Spleen (tissue), 11 donors: ENCODE measurements at regions not wholly inside any gene's neighbourhood (a gene's known extent, or its start where the extent isn't known, plus 50 kb on each side); places are given as distances from the start of the nearest gene placed in this dataset.

Experiments
- DNase-seq: peaks from one replicate; pipeline ENCODE4 v3.0.0-alpha.2; 2020
- H3K27ac ChIP-seq, 8 donors: fragments of 200-600 bp; sonication (generic) in 7 of 8; 1 replicate in 4 of 8; 2 replicates in 4 of 8; pipeline versions ENCODE4 v1.5.0 to v1.8.0; 2016 to 2021; ENCODE audit warnings: inconsistent platforms in 4 of 8, mild to moderate bottlenecking in 4 of 8, moderate library complexity in 1 of 8
- H3K27me3 ChIP-seq, 7 donors: fragments of 200-600 bp; sonication (generic) in 6 of 7; replicated peaks in 1 of 7; 1 replicate in 4 of 7; 2 replicates in 3 of 7; pipeline versions ENCODE4 v1.5.0 to v1.8.0; 2016 to 2021; ENCODE audit warnings: inconsistent platforms in 3 of 7, mild to moderate bottlenecking in 1 of 7
- H3K36me3 ChIP-seq, 6 donors: fragments of 200-600 bp; sonication (generic) in 5 of 6; 1 replicate in 4 of 6; 2 replicates in 2 of 6; pipeline versions ENCODE4 v1.5.0 to v1.8.0; 2016 to 2021; ENCODE audit warnings: inconsistent platforms in 2 of 6
- H3K4me1 ChIP-seq, 6 donors: fragments of 200-600 bp; sonication (generic) in 5 of 6; 1 replicate in 3 of 6; 2 replicates in 3 of 6; pipeline versions ENCODE4 v1.5.0 to v1.8.0; 2016 to 2021; ENCODE audit warnings: inconsistent platforms in 3 of 6
- H3K4me3 ChIP-seq, 8 donors: fragments of 200-600 bp; sonication (generic) in 7 of 8; 1 replicate in 4 of 8; 2 replicates in 4 of 8; pipeline versions ENCODE4 v1.5.0 to v1.8.0; 2016 to 2021; ENCODE audit warnings: inconsistent platforms in 4 of 8, mild to moderate bottlenecking in 4 of 8, moderate library complexity in 2 of 8
- H3K9me3 ChIP-seq, 8 donors: fragments of 200-600 bp; sonication (generic) in 7 of 8; 1 replicate in 4 of 8; 2 replicates in 4 of 8; pipeline versions ENCODE4 v1.5.0 to v1.8.0; 2016 to 2021; ENCODE audit warnings: inconsistent platforms in 4 of 8
- POLR2A ChIP-seq, 3 donors: fragments of 450-650 bp; IDR thresholded peaks; one replicate each; pipeline ENCODE4 v1.5.1; 2017; ENCODE audit warnings: antibody characterized with exemption in 3 of 3, mild to moderate bottlenecking in 1 of 3
- POLR2AphosphoS5 ChIP-seq, 3 donors: sonication (generic); formaldehyde crosslinking; IDR thresholded peaks; one replicate each; pipeline ENCODE4 v1.5.1; 2017; ENCODE audit warnings: antibody characterized with exemption in 3 of 3
- WGBS, 5 donors: extraction: QIAGEN DNeasy Blood & Tissue Kit in 3 of 5; methylation state at CpG; one replicate each; pipeline versions ENCODE4 v1.1.5 to v1.1.7; 2013 to 2018; 5-methylcytosine and 5-hydroxymethylcytosine counted together
- intact Hi-C: fragments of 100-400 bp; cut with DNase I; formaldehyde crosslinking; loops from one replicate; pipeline ENCODE4 v1.15.0; 2023; ENCODE audit warnings: low total_unique reads
- TF ChIP-seq, protein P1 (sequence below), 11 experiments: fragments of 200-600 bp in 7 of 11; fragments of 450-650 bp in 4 of 11; sonication (generic) in 4 of 11; IDR thresholded peaks in 8 of 11; conservative IDR thresholded peaks in 3 of 11; 1 replicate in 7 of 11; 2 replicates in 4 of 11; pipeline versions ENCODE4 v1.4.0 to v1.8.0; 2016 to 2021; ENCODE audit warnings: antibody characterized with exemption in 11 of 11, inconsistent platforms in 4 of 11, mild to moderate bottlenecking in 1 of 11
- donor health status: healthy with polysubstance abuse.
- donor health status: DM: no; HTN: no; CAD: no; lungs with moderate emphysema.
- donor health status: DM: no; HTN: no; CAD: no.
- donor health status: Bipolar disorder and iron deficiency.
- donor health status: healthy.
- donor health status: DM: no; HTN: no; CAD: no.
- donor health status: DM: yes; HTN: yes; CAD: no.

DNA sequence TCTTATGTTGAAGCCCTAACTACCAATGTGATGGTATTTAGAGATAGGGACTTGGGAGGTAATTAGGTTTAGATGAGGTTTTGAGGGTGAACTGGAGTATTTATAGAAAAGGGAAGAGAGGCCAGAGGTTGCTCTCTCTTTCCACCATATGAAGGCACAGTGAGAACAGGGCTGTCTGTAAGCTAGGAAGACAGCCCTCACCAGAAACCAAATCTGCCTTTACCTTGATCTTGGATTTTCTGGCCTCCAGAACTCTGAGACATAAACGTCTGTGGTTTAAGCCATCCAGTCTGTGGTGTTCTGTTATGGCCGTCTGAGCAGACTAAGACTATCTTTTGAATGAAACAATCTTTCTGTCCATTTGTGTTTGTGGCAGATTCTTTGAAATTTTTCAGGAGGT lies 223.7 kb downstream of the PDHA2 start:
- Histone ChIP-seq H3K4me1 (no peaks in the 10 kb centered on the region), H3K9me3 (peaks cover 0 to 17% (median 0%) of the 10 kb centered on the region in 8 donors), H3K4me3 (no peak overlapping the region), H3K36me3 (no peaks in the 10 kb centered on the region), H3K27me3 (no peaks in the 10 kb centered on the region), H3K27ac (no peak overlapping the region)
- intact Hi-C loops = no loop called here
- 34 to 38% (median 34%) methylated on average over 2 of the region's 2 CpGs for WGBS, 5 donors
- TF ChIP-seq POLR2A (IDR thresholded peaks at IDR 0.05) = no peak
- TF ChIP-seq, protein P1, sequence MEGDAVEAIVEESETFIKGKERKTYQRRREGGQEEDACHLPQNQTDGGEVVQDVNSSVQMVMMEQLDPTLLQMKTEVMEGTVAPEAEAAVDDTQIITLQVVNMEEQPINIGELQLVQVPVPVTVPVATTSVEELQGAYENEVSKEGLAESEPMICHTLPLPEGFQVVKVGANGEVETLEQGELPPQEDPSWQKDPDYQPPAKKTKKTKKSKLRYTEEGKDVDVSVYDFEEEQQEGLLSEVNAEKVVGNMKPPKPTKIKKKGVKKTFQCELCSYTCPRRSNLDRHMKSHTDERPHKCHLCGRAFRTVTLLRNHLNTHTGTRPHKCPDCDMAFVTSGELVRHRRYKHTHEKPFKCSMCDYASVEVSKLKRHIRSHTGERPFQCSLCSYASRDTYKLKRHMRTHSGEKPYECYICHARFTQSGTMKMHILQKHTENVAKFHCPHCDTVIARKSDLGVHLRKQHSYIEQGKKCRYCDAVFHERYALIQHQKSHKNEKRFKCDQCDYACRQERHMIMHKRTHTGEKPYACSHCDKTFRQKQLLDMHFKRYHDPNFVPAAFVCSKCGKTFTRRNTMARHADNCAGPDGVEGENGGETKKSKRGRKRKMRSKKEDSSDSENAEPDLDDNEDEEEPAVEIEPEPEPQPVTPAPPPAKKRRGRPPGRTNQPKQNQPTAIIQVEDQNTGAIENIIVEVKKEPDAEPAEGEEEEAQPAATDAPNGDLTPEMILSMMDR (IDR thresholded peaks at IDR 0.05 in 8 of 11, conservative IDR thresholded peaks at IDR 0.05 in 3 of 11) = no peak
- no peak for TF ChIP-seq POLR2AphosphoS5 (IDR thresholded peaks at IDR 0.05)
- DNase-seq = no peak

DNA sequence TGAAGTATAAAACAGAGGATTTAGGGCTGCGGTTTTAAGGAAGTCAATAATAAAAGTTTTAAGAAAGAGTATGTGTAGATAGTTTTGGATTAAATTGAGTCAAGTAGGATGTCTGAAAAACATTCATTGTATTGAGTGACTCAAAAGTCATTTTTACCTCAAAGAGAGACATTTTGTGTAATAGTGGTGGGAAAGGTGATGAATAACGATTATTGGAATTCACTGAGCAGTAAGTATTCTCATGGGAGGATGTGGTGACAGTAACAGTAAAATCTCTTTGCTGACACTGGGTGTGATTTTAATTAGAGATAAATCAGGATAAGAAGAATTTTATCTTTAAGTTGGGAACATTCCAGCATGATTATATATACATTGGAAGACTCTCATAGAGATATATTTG lies 233.6 kb downstream of the PDHA2 start:
- H3K27ac ChIP-seq = no peak overlapping the region
- intact Hi-C loops = no loop called here
- no peaks in the 10 kb centered on the region for H3K27me3 ChIP-seq
- peaks cover 0 to 8% (median 0%) of the 10 kb centered on the region in 8 donors for H3K9me3 ChIP-seq
- TF ChIP-seq POLR2AphosphoS5 (IDR thresholded peaks at IDR 0.05) = no peak
- no peak for TF ChIP-seq POLR2A (IDR thresholded peaks at IDR 0.05)
- TF ChIP-seq, protein P1 (IDR thresholded peaks at IDR 0.05 in 8 of 11, conservative IDR thresholded peaks at IDR 0.05 in 3 of 11) = no peak
- WGBS, 5 donors = 79 to 91% (median 84%) methylated on average over 2 of the region's 2 CpGs
- DNase-seq = no peak
- H3K4me3 ChIP-seq = no peak overlapping the region
- H3K4me1 ChIP-seq = no peaks in the 10 kb centered on the region
- no peaks in the 10 kb centered on the region for H3K36me3 ChIP-seq

DNA sequence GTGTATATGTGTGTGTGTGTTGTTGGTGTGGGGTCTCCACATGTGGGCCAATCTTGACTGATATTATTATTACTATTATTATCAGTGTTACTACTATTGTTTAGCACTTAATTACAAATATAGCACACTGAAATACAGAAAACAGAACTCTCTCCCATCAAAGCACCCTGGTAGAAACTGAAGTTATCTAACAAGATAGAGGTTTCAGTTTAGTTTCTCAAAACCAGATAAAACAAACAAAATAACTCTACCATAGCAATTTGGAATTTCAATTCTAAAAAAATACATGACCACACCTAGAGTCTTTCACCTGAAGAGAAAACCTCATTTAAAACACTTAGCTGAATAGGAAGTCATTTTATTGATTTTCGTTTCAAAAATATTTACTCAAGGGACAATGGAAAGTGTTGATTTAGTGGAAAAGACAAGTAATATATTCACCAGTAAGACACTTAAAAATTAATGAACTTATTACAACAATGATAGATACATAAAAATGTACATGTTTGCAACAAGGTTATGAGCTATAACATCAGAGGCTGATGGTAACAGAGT lies 252.3 kb downstream of the PDHA2 start:
- no peaks in the 10 kb centered on the region for H3K36me3 ChIP-seq
- no peak for DNase-seq
- peaks cover 0 to 4% (median 0%) of the 10 kb centered on the region in 8 donors for H3K9me3 ChIP-seq
- H3K4me3 ChIP-seq = no peak overlapping the region
- TF ChIP-seq, protein P1 (IDR thresholded peaks at IDR 0.05 in 8 of 11, conservative IDR thresholded peaks at IDR 0.05 in 3 of 11) = no peak
- TF ChIP-seq POLR2A (IDR thresholded peaks at IDR 0.05) (no peak), POLR2AphosphoS5 (IDR thresholded peaks at IDR 0.05) (no peak)
- 55 to 85% (median 65%) methylated on average over 1 of the region's 1 CpG for WGBS, 5 donors
- H3K27me3 ChIP-seq = no peaks in the 10 kb centered on the region
- no peaks in the 10 kb centered on the region for H3K4me1 ChIP-seq
- intact Hi-C loops = no loop called here
- no peak overlapping the region for H3K27ac ChIP-seq

DNA sequence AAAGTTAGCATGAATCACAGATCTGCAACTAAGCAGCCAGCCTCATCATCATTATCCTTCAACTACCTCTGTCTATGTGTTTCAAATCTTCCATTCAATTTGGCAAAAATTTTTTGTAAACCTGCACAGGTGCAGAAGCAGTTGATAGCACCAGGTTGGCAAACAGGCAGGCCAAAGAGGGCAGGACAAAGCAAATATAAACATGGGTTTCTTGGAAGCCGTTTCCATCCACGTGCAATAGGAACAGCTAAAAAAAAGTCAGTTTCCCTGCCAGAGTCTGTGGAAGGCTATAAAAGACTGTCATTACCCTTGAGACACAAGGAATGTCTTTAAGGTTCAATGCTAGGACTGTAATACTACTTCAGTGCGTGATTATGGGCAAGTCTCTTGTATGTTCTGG lies 253.2 kb downstream of the PDHA2 start:
- 56 to 65% (median 59%) methylated on average over 3 of the region's 3 CpGs for WGBS, 5 donors
- Histone ChIP-seq H3K4me3 (no peak overlapping the region), H3K4me1 (no peaks in the 10 kb centered on the region), H3K27ac (no peak overlapping the region), H3K27me3 (no peaks in the 10 kb centered on the region), H3K36me3 (no peaks in the 10 kb centered on the region), H3K9me3 (peaks cover 0 to 4% (median 0%) of the 10 kb centered on the region in 8 donors)
- TF ChIP-seq, protein P1 (IDR thresholded peaks at IDR 0.05 in 8 of 11, conservative IDR thresholded peaks at IDR 0.05 in 3 of 11) = no peak
- no peak for TF ChIP-seq POLR2A (IDR thresholded peaks at IDR 0.05)
- TF ChIP-seq POLR2AphosphoS5 (IDR thresholded peaks at IDR 0.05) = no peak
- intact Hi-C loops = no loop called here
- DNase-seq = no peak
